ENCODE measurements at regions not wholly inside any gene's neighbourhood (a gene's known extent, or its start where the extent isn't known, plus 50 kb on each side); places are given as distances from the start of the nearest gene placed in this dataset.

GRCh38 chr13:79802389-79803085 is 321.6 kb downstream of the NDFIP2 start:
- TF ChIP-seq REST (IDR thresholded peaks at IDR 0.05; ENCODE audit: insufficient read depth in 1 of 2, low read depth in 2 of 2, low read length in 2 of 2), result no peak
- no peak for TF ChIP-seq TAF1 (IDR thresholded peaks at IDR 0.05; ENCODE audit: borderline replicate concordance, insufficient read depth, low read length)
- no peak for TF ChIP-seq POLR2AphosphoS5 (IDR thresholded peaks at IDR 0.05; ENCODE audit: low read depth, low read length)
- TF ChIP-seq SIN3A (IDR thresholded peaks at IDR 0.05; ENCODE audit: borderline replicate concordance, insufficient read depth, low read length), result no peak

Measured in PFSK-1 (cell line).